ENCODE measurements at regions not wholly inside any gene's neighbourhood (a gene's known extent, or its start where the extent isn't known, plus 50 kb on each side); places are given as distances from the start of the nearest gene placed in this dataset.

DNA sequence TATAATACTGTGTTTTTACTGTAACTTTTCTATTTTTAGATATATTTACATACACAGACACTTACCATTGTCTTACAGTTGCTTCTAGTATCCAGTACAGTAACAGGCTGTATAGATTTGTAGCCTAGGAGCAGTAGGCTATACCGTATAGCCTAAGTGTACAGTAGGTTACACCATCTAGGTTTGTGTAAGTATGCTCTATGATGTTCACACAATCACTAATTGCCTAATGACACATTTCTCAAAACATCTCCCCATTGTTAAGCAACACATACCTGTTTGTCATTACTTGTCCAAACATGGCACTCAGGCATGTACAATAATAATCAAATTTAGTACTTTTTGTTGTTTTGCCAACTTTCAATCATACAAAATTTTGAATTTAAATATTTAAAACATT lies 757.3 kb downstream of the DOK5 start:
- no peak for TF ChIP-seq ZNF274 (IDR thresholded peaks at IDR 0.05; ENCODE audit: low read depth, low read length)
- TF ChIP-seq YY1 (IDR thresholded peaks at IDR 0.05; ENCODE audit: insufficient read depth, insufficient read length), result no peak
